ENCODE measurements at regions not wholly inside any gene's neighbourhood (a gene's known extent, or its start where the extent isn't known, plus 50 kb on each side); places are given as distances from the start of the nearest gene placed in this dataset.

DNA sequence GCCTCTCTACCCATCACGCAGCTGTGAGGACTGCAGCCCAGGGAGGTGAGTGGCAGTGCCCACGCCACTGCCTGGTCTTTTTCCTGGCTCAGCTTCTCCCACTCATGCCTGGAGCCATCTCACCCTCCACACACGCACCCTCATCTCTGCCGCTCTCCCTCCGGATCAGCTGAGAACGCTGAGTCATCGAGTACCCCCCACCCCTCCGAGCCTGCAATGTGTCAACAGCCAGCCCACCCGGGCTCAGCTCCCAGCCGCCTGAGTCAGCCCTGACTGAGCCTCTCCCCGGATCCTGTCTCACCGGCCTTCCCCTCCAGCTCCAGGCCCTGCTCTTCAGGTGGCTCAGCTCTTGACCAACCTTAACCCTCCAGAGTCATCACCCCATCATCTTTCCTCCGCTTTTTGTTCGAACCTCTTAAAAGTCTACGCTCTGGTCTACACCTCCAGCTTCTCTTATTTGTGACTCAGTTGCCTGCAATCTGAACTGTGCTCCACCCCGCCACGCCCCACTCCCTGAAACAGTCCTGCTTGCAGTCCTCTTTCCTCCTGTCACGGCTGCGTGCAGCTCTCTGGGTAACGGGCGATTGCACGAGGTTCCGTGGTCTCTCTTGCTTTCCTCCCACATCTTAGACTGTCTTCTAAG is 94.4 kb upstream of the ASAP2 start (continued):
- TF ChIP-seq PAF1 (CRISPR knock-in tag; IDR thresholded peaks at IDR 0.05), result no peak
- TF ChIP-seq RFXANK (CRISPR knock-in tag; IDR thresholded peaks at IDR 0.05), result no peak
- TF ChIP-seq, protein P1, sequence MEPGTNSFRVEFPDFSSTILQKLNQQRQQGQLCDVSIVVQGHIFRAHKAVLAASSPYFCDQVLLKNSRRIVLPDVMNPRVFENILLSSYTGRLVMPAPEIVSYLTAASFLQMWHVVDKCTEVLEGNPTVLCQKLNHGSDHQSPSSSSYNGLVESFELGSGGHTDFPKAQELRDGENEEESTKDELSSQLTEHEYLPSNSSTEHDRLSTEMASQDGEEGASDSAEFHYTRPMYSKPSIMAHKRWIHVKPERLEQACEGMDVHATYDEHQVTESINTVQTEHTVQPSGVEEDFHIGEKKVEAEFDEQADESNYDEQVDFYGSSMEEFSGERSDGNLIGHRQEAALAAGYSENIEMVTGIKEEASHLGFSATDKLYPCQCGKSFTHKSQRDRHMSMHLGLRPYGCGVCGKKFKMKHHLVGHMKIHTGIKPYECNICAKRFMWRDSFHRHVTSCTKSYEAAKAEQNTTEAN (CRISPR knock-in tag; conservative IDR thresholded peaks at IDR 0.05), result no peak
- TF ChIP-seq CREB1 (IDR thresholded peaks at IDR 0.05), result no peak
- no peak for TF ChIP-seq CREB1 (CRISPR knock-in tag; IDR thresholded peaks at IDR 0.05)
- TF ChIP-seq ZNF678 (CRISPR knock-in tag; IDR thresholded peaks at IDR 0.05), result no peak

DNA sequence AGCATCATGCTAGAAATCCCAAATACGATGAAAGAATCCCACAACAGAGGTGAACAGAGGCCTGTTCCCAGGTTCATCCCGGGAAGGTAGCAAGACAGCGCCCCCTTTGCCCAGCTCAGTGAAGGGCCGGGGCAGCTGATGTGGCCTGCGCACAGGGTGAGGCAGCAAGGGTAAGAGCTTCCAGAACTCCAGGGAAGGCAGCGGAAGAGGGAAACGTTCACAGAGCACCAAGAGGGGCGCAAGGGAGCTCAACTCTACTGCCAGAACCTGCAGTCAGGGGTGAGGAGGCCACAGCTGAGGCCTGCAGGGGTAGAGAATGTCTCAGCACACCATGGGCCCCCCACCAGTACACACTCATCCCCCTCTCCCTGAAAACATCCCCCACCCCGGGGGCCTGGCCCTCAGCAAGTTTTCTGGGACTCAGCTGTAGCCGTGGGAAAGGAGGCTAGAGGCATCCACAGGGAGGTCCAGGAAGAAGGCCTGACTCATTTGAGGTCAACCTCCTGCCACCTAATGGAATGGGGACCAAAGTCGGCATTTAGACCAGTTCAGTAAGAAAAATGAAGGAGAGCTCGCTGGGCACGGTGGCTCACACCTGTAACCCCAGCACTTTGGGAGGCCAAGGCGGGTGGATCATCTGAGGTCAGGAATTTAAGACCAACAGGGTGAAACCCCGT is 95.6 kb upstream of the ASAP2 start:
- ATAC-seq, result peak; percentile 64
- intact Hi-C loops (cut with micrococcal nuclease; ENCODE audit: unreplicated experiment), result no loop called here
- POLR2A ChIA-PET, result no interaction called here
- no peak for TF ChIP-seq ZBTB8A (CRISPR knock-in tag; IDR thresholded peaks at IDR 0.05; ENCODE audit: borderline replicate concordance, low read depth)
- peak; percentile 31; the same call in 1 of the 2 replicates for TF ChIP-seq STAG1 (CRISPR knock-in tag; IDR thresholded peaks at IDR 0.05)
- TF ChIP-seq ZNF775 (CRISPR knock-in tag; IDR thresholded peaks at IDR 0.05; ENCODE audit: borderline replicate concordance), result no peak
- TF ChIP-seq, protein P2, sequence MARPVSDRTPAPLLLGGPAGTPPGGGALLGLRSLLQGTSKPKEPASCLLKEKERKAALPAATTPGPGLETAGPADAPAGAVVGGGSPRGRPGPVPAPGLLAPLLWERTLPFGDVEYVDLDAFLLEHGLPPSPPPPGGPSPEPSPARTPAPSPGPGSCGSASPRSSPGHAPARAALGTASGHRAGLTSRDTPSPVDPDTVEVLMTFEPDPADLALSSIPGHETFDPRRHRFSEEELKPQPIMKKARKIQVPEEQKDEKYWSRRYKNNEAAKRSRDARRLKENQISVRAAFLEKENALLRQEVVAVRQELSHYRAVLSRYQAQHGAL (CRISPR knock-in tag; IDR thresholded peaks at IDR 0.05; ENCODE audit: not compliant biosample characterization), result no peak
- TF ChIP-seq, protein P3, sequence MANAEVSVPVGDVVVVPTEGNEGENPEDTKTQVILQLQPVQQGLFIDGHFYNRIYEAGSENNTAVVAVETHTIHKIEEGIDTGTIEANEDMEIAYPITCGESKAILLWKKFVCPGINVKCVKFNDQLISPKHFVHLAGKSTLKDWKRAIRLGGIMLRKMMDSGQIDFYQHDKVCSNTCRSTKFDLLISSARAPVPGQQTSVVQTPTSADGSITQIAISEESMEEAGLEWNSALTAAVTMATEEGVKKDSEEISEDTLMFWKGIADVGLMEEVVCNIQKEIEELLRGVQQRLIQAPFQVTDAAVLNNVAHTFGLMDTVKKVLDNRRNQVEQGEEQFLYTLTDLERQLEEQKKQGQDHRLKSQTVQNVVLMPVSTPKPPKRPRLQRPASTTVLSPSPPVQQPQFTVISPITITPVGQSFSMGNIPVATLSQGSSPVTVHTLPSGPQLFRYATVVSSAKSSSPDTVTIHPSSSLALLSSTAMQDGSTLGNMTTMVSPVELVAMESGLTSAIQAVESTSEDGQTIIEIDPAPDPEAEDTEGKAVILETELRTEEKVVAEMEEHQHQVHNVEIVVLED (CRISPR knock-in tag; IDR thresholded peaks at IDR 0.05; ENCODE audit: borderline replicate concordance), result no peak
- no peak for TF ChIP-seq MAF1 (CRISPR knock-in tag; IDR thresholded peaks at IDR 0.05; ENCODE audit: borderline replicate concordance)
- TF ChIP-seq ZNF446 (CRISPR knock-in tag; IDR thresholded peaks at IDR 0.05), result no peak
- TF ChIP-seq ZNF484 (CRISPR knock-in tag; IDR thresholded peaks at IDR 0.05; ENCODE audit: borderline replicate concordance, low read depth), result no peak
- peak; percentile 63; the same call in 1 of the 2 replicates for TF ChIP-seq ZFX (CRISPR knock-in tag; IDR thresholded peaks at IDR 0.05; ENCODE audit: low read depth)
- no peak for TF ChIP-seq NR2F2 (IDR thresholded peaks at IDR 0.05; ENCODE audit: borderline replicate concordance, low read depth)
- TF ChIP-seq POLR2G (IDR thresholded peaks at IDR 0.05; ENCODE audit: low read depth, low read length), result no peak
- TF ChIP-seq, protein P4, sequence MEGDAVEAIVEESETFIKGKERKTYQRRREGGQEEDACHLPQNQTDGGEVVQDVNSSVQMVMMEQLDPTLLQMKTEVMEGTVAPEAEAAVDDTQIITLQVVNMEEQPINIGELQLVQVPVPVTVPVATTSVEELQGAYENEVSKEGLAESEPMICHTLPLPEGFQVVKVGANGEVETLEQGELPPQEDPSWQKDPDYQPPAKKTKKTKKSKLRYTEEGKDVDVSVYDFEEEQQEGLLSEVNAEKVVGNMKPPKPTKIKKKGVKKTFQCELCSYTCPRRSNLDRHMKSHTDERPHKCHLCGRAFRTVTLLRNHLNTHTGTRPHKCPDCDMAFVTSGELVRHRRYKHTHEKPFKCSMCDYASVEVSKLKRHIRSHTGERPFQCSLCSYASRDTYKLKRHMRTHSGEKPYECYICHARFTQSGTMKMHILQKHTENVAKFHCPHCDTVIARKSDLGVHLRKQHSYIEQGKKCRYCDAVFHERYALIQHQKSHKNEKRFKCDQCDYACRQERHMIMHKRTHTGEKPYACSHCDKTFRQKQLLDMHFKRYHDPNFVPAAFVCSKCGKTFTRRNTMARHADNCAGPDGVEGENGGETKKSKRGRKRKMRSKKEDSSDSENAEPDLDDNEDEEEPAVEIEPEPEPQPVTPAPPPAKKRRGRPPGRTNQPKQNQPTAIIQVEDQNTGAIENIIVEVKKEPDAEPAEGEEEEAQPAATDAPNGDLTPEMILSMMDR (CRISPR knock-in tag; IDR thresholded peaks at IDR 0.05), result peak; percentile 58

More for the DNA sequence above, 95.6 kb upstream of the ASAP2 start:
- H3K4me1 ChIP-seq (ENCODE audit: insufficient read depth, low read length), result peaks cover 8% of the 10 kb centered on the region; the same call in 1 of the 2 replicates
- DNase-seq (ENCODE audit: low spot score) (no peak), FAIRE-seq (no peak)
- H3K9me3 ChIP-seq (ENCODE audit: low read length), result no peaks in the 10 kb centered on the region
- 48% methylated on average over 15 of the region's 15 CpGs for WGBS (ENCODE audit: low lambda C conversion rate)
- no peak overlapping the region for H3K4me3 ChIP-seq (replicated peaks in 1 of 3; ENCODE audit: insufficient read depth in 1 of 3, low read depth in 2 of 3, low read length in 3 of 3)
- H3K9ac ChIP-seq (ENCODE audit: insufficient read depth, low read depth, low read length), result no peak overlapping the region
- CTCF ChIA-PET (ENCODE audit: low intra/inter-chr PET ratio, low total read pairs), result no interaction called here
- H2AFZ ChIP-seq (ENCODE audit: low read length), result no peak overlapping the region
- in situ Hi-C loops (cut with HindIII; ENCODE audit: extremely low pct_ligation_motif_present, low pct_unique_long_range_greater_than_20kb), result no loop called here
- no peak overlapping the region for H3K27ac ChIP-seq (ENCODE audit: extremely low read length, insufficient read depth, low read length)
- H4K20me1 ChIP-seq (ENCODE audit: insufficient read depth, low read length), result no peaks in the 10 kb centered on the region
- H3K79me2 ChIP-seq (ENCODE audit: insufficient read depth, low read length), result no peaks in the 10 kb centered on the region
- H3K4me2 ChIP-seq (ENCODE audit: low read depth, low read length), result peak overlapping the region; percentile 19; the same call in 1 of the 2 replicates
- H3K27me3 ChIP-seq (ENCODE audit: control insufficient read depth in 1 of 2, insufficient read depth in 2 of 2, low read length in 2 of 2), result peaks cover 8 to 60% of the 10 kb centered on the region in 2 experiments; a peak in 4 of 5 replicates
- no peaks in the 10 kb centered on the region for H3K36me3 ChIP-seq (replicated peaks in 1 of 2; ENCODE audit: control insufficient read depth in 1 of 2, insufficient read depth in 2 of 2, low read length in 2 of 2)
- BruUV-seq (replicated peaks), result no TSS peak

Measured in HepG2 (cell line).